ENCODE measurements at regions not wholly inside any gene's neighbourhood (a gene's known extent, or its start where the extent isn't known, plus 50 kb on each side); places are given as distances from the start of the nearest gene placed in this dataset.
"Not testable (repeated sequence)": the region's sequence is repeated elsewhere in the genome, so short reads cannot be mapped to it uniquely, and the experiment has no call there.

- no peak for DNase-seq
Observed at GRCh38 chr3:162702768-162703385, 1206.3 kb downstream of the OTOL1 start.

GRCh38 chr3:162704238-162704637 lies 1207.6 kb downstream of the OTOL1 start:
- no peak for DNase-seq

GRCh38 chr3:162704799-162705385 lies 1208.3 kb downstream of the OTOL1 start:
- DNase-seq: no peak

GRCh38 chr3:162708394-162708793 lies 1211.8 kb downstream of the OTOL1 start:
- not testable (repeated sequence) for DNase-seq

- DNase-seq: not testable (repeated sequence)
Observed at GRCh38 chr3:162708942-162709706, 1212.5 kb downstream of the OTOL1 start.

- no peak for DNase-seq
Observed at GRCh38 chr3:162710332-162711112, 1213.9 kb downstream of the OTOL1 start.

- DNase-seq: not testable (repeated sequence)
Observed at GRCh38 chr3:162717074-162717473, 1220.5 kb downstream of the OTOL1 start.

- DNase-seq: no peak
Observed at GRCh38 chr3:162718697-162719096, 1222.1 kb downstream of the OTOL1 start.

- no peak for DNase-seq
Observed at GRCh38 chr3:162719684-162720341, 1223.2 kb downstream of the OTOL1 start.

- no peak for DNase-seq
Observed at GRCh38 chr3:162721736-162722135, 1225.1 kb downstream of the OTOL1 start.

GRCh38 chr3:162722337-162722736 lies 1225.7 kb downstream of the OTOL1 start:
- DNase-seq: no peak

GRCh38 chr3:162722796-162723195 lies 1226.2 kb downstream of the OTOL1 start:
- not testable (repeated sequence) for DNase-seq

- DNase-seq: no peak
Observed at GRCh38 chr3:162729686-162730085, 1233.1 kb downstream of the OTOL1 start.

GRCh38 chr3:162731961-162732360 lies 1235.4 kb downstream of the OTOL1 start:
- not testable (repeated sequence) for DNase-seq

- DNase-seq: no peak
Observed at GRCh38 chr3:162738784-162739183, 1242.2 kb downstream of the OTOL1 start.

GRCh38 chr3:162740941-162741596 lies 1244.5 kb downstream of the OTOL1 start:
- no peak for DNase-seq

GRCh38 chr3:162742159-162742717 lies 1245.6 kb downstream of the OTOL1 start:
- DNase-seq: no peak

- DNase-seq: no peak
Observed at GRCh38 chr3:162743091-162743490, 1246.5 kb downstream of the OTOL1 start.

GRCh38 chr3:162760789-162761188 lies 1264.2 kb downstream of the OTOL1 start:
- no peak for DNase-seq

- no peak for DNase-seq
Observed at GRCh38 chr3:162764051-162764807, 1267.6 kb downstream of the OTOL1 start.

GRCh38 chr3:162764808-162765071 lies 1268.1 kb downstream of the OTOL1 start:
- no peak for DNase-seq

Data from NCI-H1694 treated with DMSO at 0.1 percent for 48 hours (cell line).